SK-N-SH treated with all-trans-retinoic acid at 6 μM for 48 hours (cell line): ENCODE measurements at regions not wholly inside any gene's neighbourhood (a gene's known extent, or its start where the extent isn't known, plus 50 kb on each side); places are given as distances from the start of the nearest gene placed in this dataset.

Source experiments
- ATAC-seq: fragments of 200-7000 bp; cut with Tn5 transposase; 3 replicates; pipeline ENCODE4 v1.9.1; 2020; ENCODE audit warnings: mild to moderate bottlenecking, moderate library complexity
- ARNTL ChIP-seq: fragments of 450-650 bp; formaldehyde crosslinking; IDR thresholded peaks from 2 replicates; pipeline ENCODE4 v1.5.0; 2020; ENCODE audit warnings: low read depth, mild to moderate bottlenecking, moderate library complexity, borderline replicate concordance
- BACH2 ChIP-seq: fragments of 250-450 bp; sonication (Bioruptor Pico); IDR thresholded peaks from 2 replicates; pipeline ENCODE4 v1.9.0; 2021; ENCODE audit warnings: mild to moderate bottlenecking, borderline replicate concordance
- CREB5 ChIP-seq: fragments of 250-450 bp; sonication (Bioruptor Pico); IDR thresholded peaks from 2 replicates; pipeline ENCODE4 v1.5.1; 2020; ENCODE audit warnings: low read depth, mild to moderate bottlenecking, moderate library complexity
- CSRNP3 ChIP-seq: fragments of 250-450 bp; sonication (Bioruptor Pico); IDR thresholded peaks from 2 replicates; pipeline ENCODE4 v1.5.1; 2021; ENCODE audit warnings: mild to moderate bottlenecking, moderate library complexity
- ESRRG ChIP-seq: fragments of 250-450 bp; sonication (Bioruptor Pico); IDR thresholded peaks from 2 replicates; pipeline ENCODE4 v1.6.1; 2021; ENCODE audit warnings: mild to moderate bottlenecking
- GLIS3 ChIP-seq: fragments of 250-450 bp; sonication (Bioruptor Pico); IDR thresholded peaks from 2 replicates; pipeline ENCODE4 v1.5.0; 2020; ENCODE audit warnings: mild to moderate bottlenecking, moderate library complexity
- OSR1 ChIP-seq: fragments of 250-450 bp; sonication (Bioruptor Pico); IDR thresholded peaks from 2 replicates; pipeline ENCODE4 v1.8.0; 2022; ENCODE audit warnings: moderate library complexity, mild to moderate bottlenecking, inconsistent platforms
- PPARA ChIP-seq: fragments of 250-450 bp; sonication (Bioruptor Pico); IDR thresholded peaks from 2 replicates; pipeline ENCODE4 v1.5.0; 2020; ENCODE audit warnings: mild to moderate bottlenecking, borderline replicate concordance
- RARB ChIP-seq: fragments of 250-450 bp; sonication (Bioruptor Pico); IDR thresholded peaks from 2 replicates; pipeline ENCODE4 v1.8.0; 2021; ENCODE audit warnings: mild to moderate bottlenecking, moderate library complexity
- SNAI2 ChIP-seq: fragments of 250-450 bp; sonication (Bioruptor Pico); IDR thresholded peaks from 2 replicates; pipeline ENCODE4 v1.5.0; 2020; ENCODE audit warnings: mild to moderate bottlenecking, moderate library complexity
- TCF4 ChIP-seq: fragments of 250-450 bp; sonication (Bioruptor Pico); IDR thresholded peaks from 2 replicates; pipeline ENCODE4 v1.8.0; 2021; ENCODE audit warnings: mild to moderate bottlenecking, moderate library complexity, borderline replicate concordance
- TOX ChIP-seq: fragments of 250-450 bp; sonication (Bioruptor Pico); IDR thresholded peaks from 2 replicates; pipeline ENCODE4 v1.8.0; 2021; ENCODE audit warnings: mild to moderate bottlenecking, moderate library complexity, borderline replicate concordance
- TSHZ2 ChIP-seq: fragments of 250-450 bp; sonication (Bioruptor Pico); IDR thresholded peaks from 2 replicates; pipeline ENCODE4 v1.5.0; 2020; ENCODE audit warnings: mild to moderate bottlenecking, moderate library complexity
- ZC3H10 ChIP-seq: fragments of 250-450 bp; sonication (Bioruptor Pico); IDR thresholded peaks from 2 replicates; pipeline ENCODE4 v1.5.1; 2021; ENCODE audit warnings: mild to moderate bottlenecking, moderate library complexity
- ZFP3 ChIP-seq: fragments of 250-450 bp; sonication (Bioruptor Pico); IDR thresholded peaks from 2 replicates; pipeline ENCODE4 v1.5.0; 2020; ENCODE audit warnings: mild to moderate bottlenecking, moderate library complexity
- ZFP30 ChIP-seq: fragments of 450-650 bp; formaldehyde crosslinking; IDR thresholded peaks from 2 replicates; pipeline ENCODE4 v1.5.0; 2022; ENCODE audit warnings: mild to moderate bottlenecking, moderate library complexity
- ZNF565 ChIP-seq: fragments of 450-650 bp; formaldehyde crosslinking; conservative IDR thresholded peaks from 2 replicates; pipeline ENCODE4 v1.5.0; 2020; ENCODE audit warnings: low read depth, mild to moderate bottlenecking, moderate library complexity
- ZNF70 ChIP-seq: fragments of 450-650 bp; formaldehyde crosslinking; IDR thresholded peaks from 2 replicates; pipeline ENCODE4 v1.5.0; 2020; ENCODE audit warnings: mild to moderate bottlenecking, moderate library complexity
- ZNF8 ChIP-seq: fragments of 450-650 bp; formaldehyde crosslinking; IDR thresholded peaks from 2 replicates; pipeline ENCODE4 v1.5.0; 2020; ENCODE audit warnings: mild to moderate bottlenecking, moderate library complexity
- TF ChIP-seq, protein P1 (sequence below): fragments of 250-450 bp; sonication (Bioruptor Pico); IDR thresholded peaks from 2 replicates; pipeline ENCODE4 v1.8.0; 2020; ENCODE audit warnings: mild to moderate bottlenecking, moderate library complexity, borderline replicate concordance

DNA sequence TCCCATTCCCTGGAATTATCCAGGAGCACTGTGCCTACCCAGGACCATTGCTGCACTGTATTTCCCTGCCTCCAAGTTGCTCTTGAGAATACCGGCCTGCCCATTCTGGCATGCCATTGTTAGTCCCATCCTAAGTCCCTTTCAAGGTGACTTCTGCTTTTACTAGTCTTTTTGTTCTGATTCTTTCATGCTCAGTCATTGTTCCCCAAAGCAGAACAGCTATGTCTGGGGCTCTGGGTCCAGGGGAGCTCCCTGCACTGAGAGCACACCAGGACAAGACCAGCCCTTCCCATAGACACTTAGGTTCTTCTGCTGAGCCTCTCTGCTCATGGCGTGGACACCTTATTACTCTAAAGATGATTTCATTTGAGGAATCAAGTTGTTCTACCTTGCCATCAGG is 388.9 kb upstream of the KLF4 start (continued):
- no peak for TF ChIP-seq TSHZ2 (CRISPR knock-in tag)
- no peak for TF ChIP-seq ZNF565 (CRISPR knock-in tag)
- no peak for TF ChIP-seq ARNTL (CRISPR knock-in tag)
- no peak for TF ChIP-seq OSR1 (CRISPR knock-in tag)
- TF ChIP-seq SNAI2 (CRISPR knock-in tag), result no peak
- no peak for TF ChIP-seq ZFP3
- no peak for TF ChIP-seq ZC3H10 (CRISPR knock-in tag)

GRCh38 chr9:107875571-107875980 is 386.0 kb upstream of the KLF4 start:
- ATAC-seq, result peak; percentile 30; the same call in 1 of the 3 replicates
- no peak for TF ChIP-seq ZC3H10 (CRISPR knock-in tag)
- no peak for TF ChIP-seq CSRNP3 (CRISPR knock-in tag)
- TF ChIP-seq, protein P1, sequence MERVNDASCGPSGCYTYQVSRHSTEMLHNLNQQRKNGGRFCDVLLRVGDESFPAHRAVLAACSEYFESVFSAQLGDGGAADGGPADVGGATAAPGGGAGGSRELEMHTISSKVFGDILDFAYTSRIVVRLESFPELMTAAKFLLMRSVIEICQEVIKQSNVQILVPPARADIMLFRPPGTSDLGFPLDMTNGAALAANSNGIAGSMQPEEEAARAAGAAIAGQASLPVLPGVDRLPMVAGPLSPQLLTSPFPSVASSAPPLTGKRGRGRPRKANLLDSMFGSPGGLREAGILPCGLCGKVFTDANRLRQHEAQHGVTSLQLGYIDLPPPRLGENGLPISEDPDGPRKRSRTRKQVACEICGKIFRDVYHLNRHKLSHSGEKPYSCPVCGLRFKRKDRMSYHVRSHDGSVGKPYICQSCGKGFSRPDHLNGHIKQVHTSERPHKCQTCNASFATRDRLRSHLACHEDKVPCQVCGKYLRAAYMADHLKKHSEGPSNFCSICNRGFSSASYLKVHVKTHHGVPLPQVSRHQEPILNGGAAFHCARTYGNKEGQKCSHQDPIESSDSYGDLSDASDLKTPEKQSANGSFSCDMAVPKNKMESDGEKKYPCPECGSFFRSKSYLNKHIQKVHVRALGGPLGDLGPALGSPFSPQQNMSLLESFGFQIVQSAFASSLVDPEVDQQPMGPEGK, result no peak
- TF ChIP-seq ZNF565 (CRISPR knock-in tag), result no peak
- TF ChIP-seq RARB (CRISPR knock-in tag), result no peak
- no peak for TF ChIP-seq ESRRG
- no peak for TF ChIP-seq TCF4 (CRISPR knock-in tag)
- no peak for TF ChIP-seq TOX (CRISPR knock-in tag)
- no peak for TF ChIP-seq SNAI2 (CRISPR knock-in tag)
- TF ChIP-seq ZFP3, result no peak
- TF ChIP-seq CREB5, result no peak
- TF ChIP-seq ZFP30, result no peak
- no peak for TF ChIP-seq TSHZ2 (CRISPR knock-in tag)
- no peak for TF ChIP-seq BACH2 (CRISPR knock-in tag)
- TF ChIP-seq PPARA (CRISPR knock-in tag), result no peak
- no peak for TF ChIP-seq ZNF70 (CRISPR knock-in tag)
- TF ChIP-seq ZNF8 (CRISPR knock-in tag), result no peak
- no peak for TF ChIP-seq ARNTL (CRISPR knock-in tag)
- TF ChIP-seq OSR1 (CRISPR knock-in tag), result no peak

GRCh38 chr9:107874591-107875369 is 385.2 kb upstream of the KLF4 start:
- no peak for ATAC-seq
- no peak for TF ChIP-seq OSR1 (CRISPR knock-in tag)
- TF ChIP-seq ZC3H10 (CRISPR knock-in tag), result no peak
- TF ChIP-seq GLIS3 (CRISPR knock-in tag), result no peak
- TF ChIP-seq CREB5, result no peak
- TF ChIP-seq BACH2 (CRISPR knock-in tag), result no peak
- TF ChIP-seq ESRRG, result no peak
- no peak for TF ChIP-seq ARNTL (CRISPR knock-in tag)
- no peak for TF ChIP-seq ZFP3
- TF ChIP-seq, all 23 proteins: peak for 0
